ENCODE measurements at regions not wholly inside any gene's neighbourhood (a gene's known extent, or its start where the extent isn't known, plus 50 kb on each side); places are given as distances from the start of the nearest gene placed in this dataset.

GRCh38 chr15:69836048-69836447, 261.7 kb downstream of the TLE3 start:
- TF ChIP-seq PKNOX1 (IDR thresholded peaks at IDR 0.05), result no peak
- TF ChIP-seq TARDBP (IDR thresholded peaks at IDR 0.05), result no peak
- no peak for TF ChIP-seq LEF1 (IDR thresholded peaks at IDR 0.05; ENCODE audit: borderline replicate concordance)
- no peak for TF ChIP-seq SP1 (IDR thresholded peaks at IDR 0.05)
- TF ChIP-seq BHLHE40 (IDR thresholded peaks at IDR 0.05; ENCODE audit: borderline replicate concordance), result no peak
- TF ChIP-seq SUZ12 (IDR thresholded peaks at IDR 0.05), result no peak
- no peak for TF ChIP-seq HDGF (IDR thresholded peaks at IDR 0.05; ENCODE audit: borderline replicate concordance)
- TF ChIP-seq ARNT (IDR thresholded peaks at IDR 0.05), result no peak

All from HEK293T (cell line).